Endothelial cell of umbilical vein (primary cell): ENCODE measurements at regions not wholly inside any gene's neighbourhood (a gene's known extent, or its start where the extent isn't known, plus 50 kb on each side); places are given as distances from the start of the nearest gene placed in this dataset.

Experiments
- BruUV-seq: library from RNA; stranded (reverse); fragments of 400-500 nt; replicated peaks from 2 replicates; lab custom pipeline; 2021; lab: Mats Ljungman, UMichigan
- CTCF ChIA-PET: fragments of 300-600, 350-600 bp; sonication (Branson Sonifier 250); formaldehyde crosslinking; loops from one replicate; lab custom pipeline; 2021; ENCODE audit warnings: antibody characterized with exemption, inconsistent platforms; lab: Charles Lee
- POLR2A ChIA-PET: fragments of 300-600, 350-600 bp; sonication (Branson Sonifier 250); formaldehyde crosslinking; loops from one replicate; lab custom pipeline; 2021; ENCODE audit warnings: antibody characterized with exemption, inconsistent platforms; lab: Charles Lee
- DNase-seq: peaks from one replicate; pipeline ENCODE4 v3.0.0-alpha.2; 2011; ENCODE audit warnings: low read depth, low spot score
- FAIRE-seq: peaks from 2 replicates; lab custom pipeline; 2011; peaks lifted over from hg19 to GRCh38; lab: Jason Lieb, UNC
- H2AFZ ChIP-seq: 2 replicates; pipeline ENCODE4 v1.6.0; 2012; ENCODE audit warnings: low read depth, low read length, control low read depth, inconsistent platforms
- H3K27ac ChIP-seq: 2 replicates; pipeline ENCODE4 v1.5.1; 2011; ENCODE audit warnings: low read depth, mild to moderate bottlenecking, control low read depth, low read length, moderate library complexity; ENCODE audit not compliant: insufficient read depth
- H3K27me3 ChIP-seq, 2 experiments: 2 replicates each; pipeline versions ENCODE4 v1.6.0 to v1.6.1; 2011; ENCODE audit warnings: low read length in 2 of 2, mixed read lengths in 1 of 2; ENCODE audit not compliant: control insufficient read depth in 2 of 2, insufficient read depth in 2 of 2
- H3K36me3 ChIP-seq, 2 experiments: 2 replicates in 1 of 2; 3 replicates in 1 of 2; pipeline ENCODE4 v1.5.1; 2011; ENCODE audit warnings: low read length in 2 of 2, mild to moderate bottlenecking in 1 of 2, moderate library complexity in 1 of 2; ENCODE audit not compliant: control insufficient read depth in 2 of 2, insufficient read depth in 2 of 2; ENCODE audit errors: extremely low read depth in 1 of 2
- H3K4me1 ChIP-seq: 3 replicates; pipeline ENCODE4 v1.5.1; 2011; ENCODE audit warnings: mild to moderate bottlenecking, low read length; ENCODE audit not compliant: control insufficient read depth, insufficient read depth; ENCODE audit errors: extremely low read depth
- H3K4me2 ChIP-seq: 2 replicates; pipeline ENCODE4 v1.6.1; 2011; ENCODE audit warnings: low read length, control low read depth, mixed read lengths; ENCODE audit not compliant: insufficient read depth
- H3K4me3 ChIP-seq, 3 experiments: fragments of 200-600 bp in 1 of 3; sonication (generic), shearing (Covaris generic) in 1 of 3; replicated peaks in 1 of 3; 2 replicates each; pipeline ENCODE4 v1.5.1; 2011 to 2016; ENCODE audit warnings: control low read depth in 3 of 3, low read length in 3 of 3, mild to moderate bottlenecking in 2 of 3, inconsistent platforms in 1 of 3, low read depth in 1 of 3, moderate library complexity in 1 of 3; ENCODE audit not compliant: insufficient read depth in 1 of 3
- H3K79me2 ChIP-seq: 2 replicates; pipeline ENCODE4 v1.6.0; 2012; ENCODE audit warnings: low read length, inconsistent platforms; ENCODE audit not compliant: control insufficient read depth, insufficient read depth
- H3K9ac ChIP-seq: replicated peaks from 2 replicates; pipeline ENCODE3; 2011; ENCODE audit warnings: low read length, control low read depth; ENCODE audit not compliant: insufficient read depth; ENCODE audit errors: extremely low read depth
- H3K9me1 ChIP-seq: replicated peaks from 3 replicates; pipeline ENCODE4 v1.6.0; 2011; ENCODE audit warnings: mild to moderate bottlenecking, low read length; ENCODE audit not compliant: control insufficient read depth, insufficient read depth; ENCODE audit errors: extremely low read depth
- H3K9me3 ChIP-seq: replicated peaks from 2 replicates; pipeline ENCODE4 v1.5.1; 2012; ENCODE audit warnings: low read length, inconsistent platforms; ENCODE audit not compliant: control insufficient read depth, insufficient read depth
- H4K20me1 ChIP-seq: replicated peaks from 2 replicates; pipeline ENCODE3; 2011; ENCODE audit warnings: mild to moderate bottlenecking, low read length; ENCODE audit not compliant: control insufficient read depth, insufficient read depth; ENCODE audit errors: extremely low read depth
- CTCF ChIP-seq, 2 donors: IDR thresholded peaks; 1 replicate in 1 of 2; 2 replicates in 1 of 2; pipeline ENCODE4 v1.5.1; 2011; ENCODE audit warnings: low read length in 2 of 2, mild to moderate bottlenecking in 2 of 2, moderate library complexity in 2 of 2, control low read depth in 1 of 2, inconsistent platforms in 1 of 2, low read depth in 1 of 2; ENCODE audit not compliant: insufficient read depth in 1 of 2; ENCODE audit errors: extremely low read depth in 1 of 2
- EZH2 ChIP-seq: IDR thresholded peaks from 2 replicates; pipeline ENCODE4 v1.6.1; 2012; ENCODE audit warnings: borderline replicate concordance, low read depth, mild to moderate bottlenecking, moderate library complexity, low read length, inconsistent platforms; ENCODE audit not compliant: severe bottlenecking
- FOS ChIP-seq: IDR thresholded peaks from 2 replicates; pipeline ENCODE4 v1.6.1; 2011; ENCODE audit warnings: mild to moderate bottlenecking, low read length, moderate library complexity, borderline replicate concordance; ENCODE audit not compliant: insufficient read depth
- GATA2 ChIP-seq: IDR thresholded peaks from 2 replicates; pipeline ENCODE4 v1.7.0; 2011; ENCODE audit warnings: low read depth, mild to moderate bottlenecking, moderate library complexity, mixed read lengths, low read length; ENCODE audit not compliant: insufficient read length, insufficient read depth
- JUN ChIP-seq: IDR thresholded peaks from 2 replicates; pipeline ENCODE4 v1.6.1; 2011; ENCODE audit warnings: borderline replicate concordance, low read depth; ENCODE audit not compliant: insufficient read length, insufficient read depth
- MAX ChIP-seq: IDR thresholded peaks from 2 replicates; pipeline ENCODE4 v1.6.1; 2011; ENCODE audit not compliant: insufficient read depth, insufficient read length
- MYC ChIP-seq: IDR thresholded peaks from one replicate; pipeline ENCODE4 v1.6.1; 2011; ENCODE audit warnings: mild to moderate bottlenecking, low read depth, low read length
- POLR2A ChIP-seq: IDR thresholded peaks from 2 replicates; pipeline ENCODE4 v1.6.1; 2012; ENCODE audit warnings: low read depth, mild to moderate bottlenecking, control low read depth, low read length
- POLR2AphosphoS5 ChIP-seq: IDR thresholded peaks from 2 replicates; pipeline ENCODE4 v1.6.1; 2012; ENCODE audit warnings: low read depth, mild to moderate bottlenecking, control low read depth, low read length, moderate library complexity; ENCODE audit not compliant: insufficient read depth
- dilution Hi-C: fragments of 300-500 bp; cut with MboI; formaldehyde crosslinking; loops from one replicate; pipeline ENCODE4 v1.15.0; 2019; ENCODE audit warnings: low sequenced_read_pairs; ENCODE audit not compliant: extremely low pct_ligation_motif_present
- intact Hi-C: fragments of 100-400 bp; cut with micrococcal nuclease; formaldehyde crosslinking; loops from one replicate; pipeline ENCODE4 v1.10.0; 2022

- BruUV-seq = no TSS peak
- intact Hi-C loops = no loop called here
Observed at GRCh38 chr2:120583121-120583520, 152.5 kb upstream of the GLI2 start.

More at GRCh38 chr2:120583121-120583520, 152.5 kb upstream of the GLI2 start:
- no peak overlapping the region for H3K4me3 ChIP-seq
- no peaks in the 10 kb centered on the region for H3K9me1 ChIP-seq
- H3K9ac ChIP-seq = no peak overlapping the region
- no peaks in the 10 kb centered on the region for H3K79me2 ChIP-seq
- H3K4me2 ChIP-seq = no peak overlapping the region
- H3K27me3 ChIP-seq = peaks cover 20 to 22% of the 10 kb centered on the region in 2 experiments
- H3K27ac ChIP-seq = no peak overlapping the region
- no peaks in the 10 kb centered on the region for H3K4me1 ChIP-seq
- no peaks in the 10 kb centered on the region for H3K36me3 ChIP-seq
- no peak for FAIRE-seq
- H4K20me1 ChIP-seq = no peaks in the 10 kb centered on the region
- CTCF ChIA-PET = interaction anchor here (1.2 kb wide), 1 partner anchor 30 kb away, joined by 3 read pairs; no protein-coding TSS in a partner anchor
- POLR2A ChIA-PET = no interaction called here
- TF ChIP-seq JUN = no peak
- no peak for TF ChIP-seq EZH2
- no peak for TF ChIP-seq GATA2
- TF ChIP-seq POLR2A = no peak
- TF ChIP-seq FOS = no peak
- TF ChIP-seq CTCF (IDR thresholded peaks at IDR 0.05; ENCODE audit: extremely low read depth in 1 of 2, insufficient read depth in 1 of 2, low read depth in 1 of 2, low read length in 2 of 2) = no peak
- no peak for TF ChIP-seq POLR2AphosphoS5
- no peak for TF ChIP-seq MAX
- no peak for TF ChIP-seq MYC
- no peak for DNase-seq
- H3K9me3 ChIP-seq = no peaks in the 10 kb centered on the region
- H2AFZ ChIP-seq = no peak overlapping the region
- dilution Hi-C loops = no loop called here
